Natural killer cell (primary cell): ENCODE measurements at regions not wholly inside any gene's neighbourhood (a gene's known extent, or its start where the extent isn't known, plus 50 kb on each side); places are given as distances from the start of the nearest gene placed in this dataset.
"Not testable (repeated sequence)": the region's sequence is repeated elsewhere in the genome, so short reads cannot be mapped to it uniquely, and the experiment has no call there.

Experiments
- ATAC-seq, 3 donors: fragments of 150-1000 bp in 2 of 3; fragments of 200-7000 bp in 1 of 3; cut with Tn5 transposase; 1 replicate in 1 of 3; 2 replicates in 2 of 3; pipeline ENCODE4 v1.10.0; 2021; ENCODE audit warnings: mild to moderate bottlenecking in 2 of 3, moderate library complexity in 2 of 3
- DNase-seq, 2 donors: peaks; one replicate each; pipeline versions ENCODE4 v3.0.0 to v3.0.0-alpha.2; 2013 to 2021; ENCODE audit warnings: mixed read lengths in 1 of 2
- H3K27ac ChIP-seq: one replicate; pipeline ENCODE4 v1.5.1; 2013; ENCODE audit warnings: mild to moderate bottlenecking, low read length
- H3K27me3 ChIP-seq: one replicate; pipeline ENCODE4 v1.6.1; 2013; ENCODE audit warnings: low read length; ENCODE audit not compliant: control insufficient read depth, insufficient read depth
- H3K36me3 ChIP-seq: one replicate; pipeline ENCODE4 v1.6.1; 2013; ENCODE audit warnings: low read length; ENCODE audit not compliant: control insufficient read depth, insufficient read depth
- H3K4me1 ChIP-seq: one replicate; pipeline ENCODE4 v1.6.1; 2013; ENCODE audit warnings: low read length; ENCODE audit not compliant: control insufficient read depth, insufficient read depth
- H3K4me3 ChIP-seq: one replicate; pipeline ENCODE4 v1.5.1; 2013; ENCODE audit warnings: low read length
- H3K9me3 ChIP-seq: one replicate; pipeline ENCODE4 v1.6.1; 2013; ENCODE audit warnings: low read length; ENCODE audit not compliant: control insufficient read depth, insufficient read depth
- H3K27ac Mint-ChIP-seq, 2 donors: one replicate each; pipeline ENCODE4 v1.8.0; 2022; ENCODE audit warnings: mild to moderate bottlenecking in 2 of 2, mixed read lengths in 2 of 2, moderate library complexity in 1 of 2
- H3K27me3 Mint-ChIP-seq, 2 donors: one replicate each; pipeline ENCODE4 v1.8.0; 2022; ENCODE audit warnings: low read depth in 2 of 2, mixed read lengths in 2 of 2
- H3K36me3 Mint-ChIP-seq: one replicate; pipeline ENCODE4 v1.8.0; 2022; ENCODE audit warnings: mixed read lengths
- H3K4me1 Mint-ChIP-seq, 2 donors: one replicate each; pipeline ENCODE4 v1.8.0; 2022; ENCODE audit warnings: mixed read lengths in 2 of 2
- H3K4me3 Mint-ChIP-seq: one replicate; pipeline ENCODE4 v1.8.0; 2022; ENCODE audit warnings: mild to moderate bottlenecking, moderate library complexity, mixed read lengths
- H3K9me3 Mint-ChIP-seq, 2 donors: one replicate each; pipeline ENCODE4 v1.8.0; 2022; ENCODE audit warnings: mixed read lengths in 2 of 2
- WGBS: methylation state at CpG from one replicate; pipeline ENCODE4 v1.1.7; 2013; ENCODE audit warnings: missing lambda C conversion rate; ENCODE audit not compliant: insufficient coverage; 5-methylcytosine and 5-hydroxymethylcytosine counted together
- intact Hi-C: fragments of 100-400 bp; cut with micrococcal nuclease; formaldehyde crosslinking; loops from one replicate; pipeline ENCODE4 v1.14.2; 2022
- TF ChIP-seq, protein P1 (sequence below): fragments of 200-600 bp; IDR thresholded peaks from one replicate; pipeline ENCODE4 v1.8.0; 2022; ENCODE audit warnings: antibody characterized with exemption

GRCh38 chr13:110978390-110978789 is 63.5 kb upstream of the ANKRD10 start:
- H3K27ac ChIP-seq: no peak overlapping the region
- H3K4me3 ChIP-seq: no peak overlapping the region
- no peaks in the 10 kb centered on the region for H3K4me1 ChIP-seq
- no peaks in the 10 kb centered on the region for H3K36me3 Mint-ChIP-seq
- no peaks in the 10 kb centered on the region for H3K9me3 Mint-ChIP-seq
- H3K4me3 Mint-ChIP-seq: no peak overlapping the region
- no peaks in the 10 kb centered on the region for H3K4me1 Mint-ChIP-seq
- H3K27ac Mint-ChIP-seq: no peak overlapping the region
- no peak for ATAC-seq
- no peak for DNase-seq
- TF ChIP-seq, protein P1, sequence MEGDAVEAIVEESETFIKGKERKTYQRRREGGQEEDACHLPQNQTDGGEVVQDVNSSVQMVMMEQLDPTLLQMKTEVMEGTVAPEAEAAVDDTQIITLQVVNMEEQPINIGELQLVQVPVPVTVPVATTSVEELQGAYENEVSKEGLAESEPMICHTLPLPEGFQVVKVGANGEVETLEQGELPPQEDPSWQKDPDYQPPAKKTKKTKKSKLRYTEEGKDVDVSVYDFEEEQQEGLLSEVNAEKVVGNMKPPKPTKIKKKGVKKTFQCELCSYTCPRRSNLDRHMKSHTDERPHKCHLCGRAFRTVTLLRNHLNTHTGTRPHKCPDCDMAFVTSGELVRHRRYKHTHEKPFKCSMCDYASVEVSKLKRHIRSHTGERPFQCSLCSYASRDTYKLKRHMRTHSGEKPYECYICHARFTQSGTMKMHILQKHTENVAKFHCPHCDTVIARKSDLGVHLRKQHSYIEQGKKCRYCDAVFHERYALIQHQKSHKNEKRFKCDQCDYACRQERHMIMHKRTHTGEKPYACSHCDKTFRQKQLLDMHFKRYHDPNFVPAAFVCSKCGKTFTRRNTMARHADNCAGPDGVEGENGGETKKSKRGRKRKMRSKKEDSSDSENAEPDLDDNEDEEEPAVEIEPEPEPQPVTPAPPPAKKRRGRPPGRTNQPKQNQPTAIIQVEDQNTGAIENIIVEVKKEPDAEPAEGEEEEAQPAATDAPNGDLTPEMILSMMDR: no peak
- H3K27me3 Mint-ChIP-seq: peaks cover 21 to 70% of the 10 kb centered on the region in 2 donors
- intact Hi-C loops: no loop called here
- peaks cover 3% of the 10 kb centered on the region for H3K27me3 ChIP-seq
- H3K9me3 ChIP-seq: no peaks in the 10 kb centered on the region
- no peaks in the 10 kb centered on the region for H3K36me3 ChIP-seq

DNA sequence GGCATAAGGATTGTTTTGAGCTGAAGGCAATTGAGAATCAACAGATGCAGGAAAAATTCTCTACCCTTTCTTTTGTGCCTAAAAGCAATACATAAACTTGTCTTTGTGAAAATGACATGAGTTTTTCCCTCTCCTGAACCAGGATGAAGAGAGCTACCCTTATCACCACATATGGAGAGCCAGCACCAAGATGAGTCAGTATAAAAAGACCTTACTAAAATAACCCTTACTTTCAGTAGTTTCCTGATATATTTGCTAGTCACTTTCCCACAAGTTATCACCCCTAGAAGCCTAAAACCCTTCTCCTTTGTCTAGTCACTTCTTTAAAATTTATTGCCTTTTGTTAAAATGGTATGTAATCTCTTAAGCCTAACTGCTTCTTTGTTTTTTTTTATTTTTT is 61.9 kb upstream of the ANKRD10 start:
- Histone ChIP-seq H3K27me3 (peaks cover 3% of the 10 kb centered on the region), H3K4me3 (no peak overlapping the region), H3K9me3 (no peaks in the 10 kb centered on the region), H3K4me1 (no peaks in the 10 kb centered on the region), H3K27ac (no peak overlapping the region), H3K36me3 (no peaks in the 10 kb centered on the region)
- Mint-ChIP-seq H3K4me1 (no peaks in the 10 kb centered on the region), H3K4me3 (no peak overlapping the region), H3K36me3 (no peaks in the 10 kb centered on the region), H3K9me3 (no peaks in the 10 kb centered on the region), H3K27ac (no peak overlapping the region), H3K27me3 (peaks cover 22 to 78% of the 10 kb centered on the region in 2 donors)
- DNase-seq (no peak), ATAC-seq (no peak)
- TF ChIP-seq, protein P1: no peak
- intact Hi-C loops: no loop called here

DNA sequence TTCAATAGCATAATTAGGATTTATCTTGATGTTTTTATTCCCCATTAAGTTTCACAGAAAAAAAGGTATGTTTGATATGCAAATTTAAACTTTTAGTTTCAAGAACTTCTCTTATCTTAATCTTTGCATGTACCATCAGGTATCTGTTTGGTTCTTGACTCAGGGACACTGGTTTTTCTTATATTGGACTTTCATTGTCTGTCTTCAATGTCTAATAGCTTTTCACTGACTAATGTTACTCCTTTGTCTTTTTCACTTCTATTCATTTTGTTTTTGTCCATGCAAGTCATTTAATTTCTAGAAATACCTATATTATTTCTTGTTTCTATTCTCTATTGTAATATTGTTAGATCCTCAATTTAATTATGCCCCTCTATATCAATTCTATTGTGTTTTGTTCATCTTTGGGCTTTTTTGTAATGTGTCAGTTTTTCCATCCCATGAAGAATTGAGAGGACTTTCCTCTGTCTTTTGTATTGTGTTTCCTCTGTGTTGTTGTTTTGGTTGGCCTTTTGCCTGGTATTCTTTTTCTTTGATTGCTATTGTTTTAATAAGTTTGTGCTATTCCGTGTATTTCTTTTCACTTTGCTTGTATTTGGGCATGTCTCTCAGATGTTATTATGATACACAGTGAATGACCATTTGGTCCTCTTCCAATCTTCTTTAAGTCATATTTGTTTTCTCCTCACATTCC is 58.3 kb upstream of the ANKRD10 start:
- Mint-ChIP-seq H3K27me3 (peaks cover 15 to 73% of the 10 kb centered on the region in 2 donors), H3K9me3 (no peaks in the 10 kb centered on the region), H3K4me1 (no peaks in the 10 kb centered on the region), H3K27ac (no peak overlapping the region), H3K36me3 (no peaks in the 10 kb centered on the region), H3K4me3 (no peak overlapping the region)
- Histone ChIP-seq H3K4me3 (no peak overlapping the region), H3K27me3 (peaks cover 2% of the 10 kb centered on the region), H3K4me1 (no peaks in the 10 kb centered on the region), H3K27ac (no peak overlapping the region), H3K9me3 (no peaks in the 10 kb centered on the region), H3K36me3 (no peaks in the 10 kb centered on the region)
- WGBS: 60% methylated on average over 1 of the region's 1 CpG
- no peak for DNase-seq
- ATAC-seq: no peak
- intact Hi-C loops: no loop called here
- TF ChIP-seq, protein P1: no peak

DNA sequence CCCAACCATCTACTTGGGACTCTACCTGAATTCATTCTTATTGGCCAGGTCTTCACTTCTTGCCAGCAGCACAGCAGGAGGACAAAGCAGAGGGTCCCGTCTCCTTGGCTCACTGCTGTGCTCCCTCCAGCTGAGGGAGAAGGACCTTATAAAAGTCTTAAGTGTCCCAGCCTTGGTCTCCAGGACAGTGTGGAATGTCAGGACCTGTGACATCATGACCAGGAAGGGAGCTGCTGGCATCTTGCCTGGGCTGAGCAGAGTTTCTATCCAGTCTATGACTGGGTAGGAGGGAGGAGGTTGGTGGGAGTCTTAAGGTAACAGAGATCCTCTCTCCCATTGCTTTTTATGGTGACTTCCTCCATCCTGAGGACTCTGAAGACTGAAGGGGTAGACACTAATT is 56.6 kb upstream of the ANKRD10 start:
- TF ChIP-seq, protein P1: no peak
- no peaks in the 10 kb centered on the region for H3K27me3 ChIP-seq
- Mint-ChIP-seq H3K36me3 (peaks cover 9% of the 10 kb centered on the region), H3K4me1 (no peaks in the 10 kb centered on the region), H3K9me3 (peaks cover 3% of the 10 kb centered on the region in 2 donors), H3K4me3 (no peak overlapping the region), H3K27ac (no peak overlapping the region), H3K27me3 (peaks cover 21 to 78% of the 10 kb centered on the region in 2 donors)
- no peaks in the 10 kb centered on the region for H3K4me1 ChIP-seq
- ATAC-seq (no peak), DNase-seq (no peak)
- no peaks in the 10 kb centered on the region for H3K36me3 ChIP-seq
- no peaks in the 10 kb centered on the region for H3K9me3 ChIP-seq
- 88% methylated on average over 1 of the region's 1 CpG for WGBS
- H3K4me3 ChIP-seq: no peak overlapping the region
- H3K27ac ChIP-seq: no peak overlapping the region
- intact Hi-C loops: no loop called here

- H3K4me1 ChIP-seq, H3K36me3 ChIP-seq, intact Hi-C loops, H3K36me3 Mint-ChIP-seq, H3K9me3 Mint-ChIP-seq, H3K27me3 ChIP-seq, H3K4me1 Mint-ChIP-seq, H3K4me3 ChIP-seq, DNase-seq, H3K4me3 Mint-ChIP-seq, ATAC-seq, H3K27ac ChIP-seq, H3K27ac Mint-ChIP-seq: not testable (repeated sequence)
- H3K9me3 ChIP-seq: peaks cover 16% of the 10 kb centered on the region
- WGBS: 85% methylated on average over 4 of the region's 4 CpGs
- peaks cover 19 to 57% of the 10 kb centered on the region in 2 donors for H3K27me3 Mint-ChIP-seq
Observed at GRCh38 chr13:110967156-110967855, 52.4 kb upstream of the ANKRD10 start.
